ENCODE measurements at regions not wholly inside any gene's neighbourhood (a gene's known extent, or its start where the extent isn't known, plus 50 kb on each side); places are given as distances from the start of the nearest gene placed in this dataset.

- BruUV-seq (replicated peaks) = no TSS peak
- peaks cover 40% of the 10 kb centered on the region for H3K27me3 ChIP-seq (ENCODE audit: insufficient read depth, low read depth)
- H3K27ac ChIP-seq = no peak overlapping the region
- H2AFZ ChIP-seq = no peak overlapping the region
- H3K4me1 ChIP-seq (replicated peaks; ENCODE audit: insufficient read depth) = no peaks in the 10 kb centered on the region
- H3F3A ChIP-seq (ENCODE audit: insufficient read depth, low read depth) = no peaks in the 10 kb centered on the region
- H3K9me2 ChIP-seq (ENCODE audit: insufficient read depth) = no peaks in the 10 kb centered on the region
- intact Hi-C loops (cut with micrococcal nuclease; ENCODE audit: unreplicated experiment) = no loop called here
- no peaks in the 10 kb centered on the region for H3K36me3 ChIP-seq (ENCODE audit: low read depth)
- no peak for DNase-seq
- H3K4me2 ChIP-seq = no peak overlapping the region
- ChIA-PET POLR2A (ENCODE audit: unreplicated experiment) (no interaction called here), CTCF (no interaction called here)
- no peak overlapping the region for H3K4me3 ChIP-seq
- no peaks in the 10 kb centered on the region for H3K79me2 ChIP-seq (ENCODE audit: low read depth)
- no peaks in the 10 kb centered on the region; the same call in 1 of the 2 replicates for H3K9me3 ChIP-seq (ENCODE audit: insufficient read depth, low read depth)
- H4K20me1 ChIP-seq (ENCODE audit: insufficient read depth) = no peaks in the 10 kb centered on the region
- TF ChIP-seq EZH2 (IDR thresholded peaks at IDR 0.05; ENCODE audit: low read depth) (no peak), CTCF (conservative IDR thresholded peaks at IDR 0.05) (no peak)
These were observed 608.7 kb upstream of the PLXNA2 start for GRCh38 chr1:208852911-208853310.

- H3K9me2 ChIP-seq (ENCODE audit: insufficient read depth) = no peaks in the 10 kb centered on the region
- H4K20me1 ChIP-seq (ENCODE audit: insufficient read depth) = no peaks in the 10 kb centered on the region
- no peak for DNase-seq
- intact Hi-C loops (cut with micrococcal nuclease; ENCODE audit: unreplicated experiment) = no loop called here
- no peak overlapping the region for H3K4me3 ChIP-seq
- H3K4me2 ChIP-seq = no peak overlapping the region
- no peaks in the 10 kb centered on the region for H3K36me3 ChIP-seq (ENCODE audit: low read depth)
- H3K27ac ChIP-seq = no peak overlapping the region
- H3K9me3 ChIP-seq (ENCODE audit: insufficient read depth, low read depth) = no peaks in the 10 kb centered on the region; the same call in 1 of the 2 replicates
- H3K4me1 ChIP-seq (replicated peaks; ENCODE audit: insufficient read depth) = no peaks in the 10 kb centered on the region
- peaks cover 39% of the 10 kb centered on the region for H3K27me3 ChIP-seq (ENCODE audit: insufficient read depth, low read depth)
- TF ChIP-seq CTCF (conservative IDR thresholded peaks at IDR 0.05) (no peak), EZH2 (IDR thresholded peaks at IDR 0.05; ENCODE audit: low read depth) (no peak)
- ChIA-PET CTCF (no interaction called here), POLR2A (ENCODE audit: unreplicated experiment) (no interaction called here)
- H3K79me2 ChIP-seq (ENCODE audit: low read depth) = no peaks in the 10 kb centered on the region
- BruUV-seq (replicated peaks) = no TSS peak
- H3F3A ChIP-seq (ENCODE audit: insufficient read depth, low read depth) = no peaks in the 10 kb centered on the region
- no peak overlapping the region for H2AFZ ChIP-seq
These were observed 611.2 kb upstream of the PLXNA2 start for GRCh38 chr1:208855403-208855802.

- Histone ChIP-seq H3K9me3 (ENCODE audit: insufficient read depth, low read depth) (no peaks in the 10 kb centered on the region; the same call in 1 of the 2 replicates), H3F3A (ENCODE audit: insufficient read depth, low read depth) (no peaks in the 10 kb centered on the region), H3K4me1 (replicated peaks; ENCODE audit: insufficient read depth) (no peaks in the 10 kb centered on the region), H3K4me3 (no peak overlapping the region), H3K4me2 (no peak overlapping the region), H3K27me3 (ENCODE audit: insufficient read depth, low read depth) (peaks cover 26% of the 10 kb centered on the region), H3K9me2 (ENCODE audit: insufficient read depth) (no peaks in the 10 kb centered on the region), H4K20me1 (ENCODE audit: insufficient read depth) (no peaks in the 10 kb centered on the region), H3K79me2 (ENCODE audit: low read depth) (no peaks in the 10 kb centered on the region), H3K36me3 (ENCODE audit: low read depth) (no peaks in the 10 kb centered on the region), H3K27ac (no peak overlapping the region), H2AFZ (no peak overlapping the region)
- intact Hi-C loops (cut with micrococcal nuclease; ENCODE audit: unreplicated experiment) = no loop called here
- no peak for TF ChIP-seq EZH2 (IDR thresholded peaks at IDR 0.05; ENCODE audit: low read depth)
- TF ChIP-seq CTCF (conservative IDR thresholded peaks at IDR 0.05) = no peak
- DNase-seq = no peak
- ChIA-PET POLR2A (ENCODE audit: unreplicated experiment) (no interaction called here), CTCF (no interaction called here)
- no TSS peak for BruUV-seq (replicated peaks)
These were observed 613.3 kb upstream of the PLXNA2 start for GRCh38 chr1:208857465-208857864.

Measured in PC-9 (cell line).